ENCODE measurements at regions not wholly inside any gene's neighbourhood (a gene's known extent, or its start where the extent isn't known, plus 50 kb on each side); places are given as distances from the start of the nearest gene placed in this dataset.

- DNase-seq (ENCODE audit: low read depth): no peak
Measured at GRCh38 chr16:7185165-7185564, 147.5 kb upstream of the RBFOX1 start.

- DNase-seq (ENCODE audit: low read depth): no peak
Measured at GRCh38 chr16:7183768-7184167, 148.9 kb upstream of the RBFOX1 start.

GRCh38 chr16:7182510-7183109 is 150.0 kb upstream of the RBFOX1 start:
- no peak for DNase-seq (ENCODE audit: low read depth)

- no peak for DNase-seq (ENCODE audit: low read depth)
Measured at GRCh38 chr16:7177875-7178274, 154.8 kb upstream of the RBFOX1 start.

- DNase-seq (ENCODE audit: low read depth): no peak
Measured at GRCh38 chr16:7171151-7171550, 161.5 kb upstream of the RBFOX1 start.

- DNase-seq (ENCODE audit: low read depth): no peak
Measured at GRCh38 chr16:7167626-7168025, 165.0 kb upstream of the RBFOX1 start.

GRCh38 chr16:7161891-7162290 is 170.8 kb upstream of the RBFOX1 start:
- DNase-seq (ENCODE audit: low read depth): no peak

GRCh38 chr16:7160093-7160492 is 172.6 kb upstream of the RBFOX1 start:
- no peak for DNase-seq (ENCODE audit: low read depth)

- no peak for DNase-seq (ENCODE audit: low read depth)
Measured at GRCh38 chr16:7158481-7158880, 174.2 kb upstream of the RBFOX1 start.

- no peak for DNase-seq (ENCODE audit: low read depth)
Measured at GRCh38 chr16:7150230-7150629, 182.4 kb upstream of the RBFOX1 start.

GRCh38 chr16:7148606-7149005 is 184.0 kb upstream of the RBFOX1 start:
- no peak for DNase-seq (ENCODE audit: low read depth)

- no peak for DNase-seq (ENCODE audit: low read depth)
Measured at GRCh38 chr16:7140899-7141298, 191.7 kb upstream of the RBFOX1 start.

- no peak for DNase-seq (ENCODE audit: low read depth)
Measured at GRCh38 chr16:7137560-7138330, 194.9 kb upstream of the RBFOX1 start.

- DNase-seq (ENCODE audit: low read depth): no peak
Measured at GRCh38 chr16:7132465-7132864, 200.2 kb upstream of the RBFOX1 start.

- no peak for DNase-seq (ENCODE audit: low read depth)
Measured at GRCh38 chr16:7124701-7125100, 207.9 kb upstream of the RBFOX1 start.

- DNase-seq (ENCODE audit: low read depth): no peak
Measured at GRCh38 chr16:7124242-7124641, 208.4 kb upstream of the RBFOX1 start.

GRCh38 chr16:7116734-7117133 is 215.9 kb upstream of the RBFOX1 start:
- DNase-seq (ENCODE audit: low read depth): no peak

- no peak for DNase-seq (ENCODE audit: low read depth)
Measured at GRCh38 chr16:7115898-7116297, 216.7 kb upstream of the RBFOX1 start.

GRCh38 chr16:7113949-7114348 is 218.7 kb upstream of the RBFOX1 start:
- no peak for DNase-seq (ENCODE audit: low read depth)

GRCh38 chr16:7113395-7113794 is 219.2 kb upstream of the RBFOX1 start:
- no peak for DNase-seq (ENCODE audit: low read depth)

GRCh38 chr16:7111265-7111664 is 221.4 kb upstream of the RBFOX1 start:
- DNase-seq (ENCODE audit: low read depth): no peak

GRCh38 chr16:7107436-7107835 is 225.2 kb upstream of the RBFOX1 start:
- DNase-seq (ENCODE audit: low read depth): no peak

- DNase-seq (ENCODE audit: low read depth): no peak
Measured at GRCh38 chr16:7103056-7103455, 229.6 kb upstream of the RBFOX1 start.

- DNase-seq (ENCODE audit: low read depth): no peak
Measured at GRCh38 chr16:7101054-7101453, 231.6 kb upstream of the RBFOX1 start.

Data from activated T-cell treated with anti-CD3 and anti-CD28 coated beads for 48 hours (primary cell).